Activated T-cell treated with anti-CD3 and anti-CD28 coated beads, Interleukin-2, amount 50 U/mL, for 24 hours (primary cell): ENCODE measurements at regions not wholly inside any gene's neighbourhood (a gene's known extent, or its start where the extent isn't known, plus 50 kb on each side); places are given as distances from the start of the nearest gene placed in this dataset.

Experiments used
- DNase-seq: peaks from one replicate; pipeline ENCODE4 v3.0.0-alpha.2; 2020
- H3K27ac Mint-ChIP-seq: 2 replicates; pipeline ENCODE4 v1.8.0; 2020; ENCODE audit warnings: mild to moderate bottlenecking, mixed read lengths
- H3K27me3 Mint-ChIP-seq: 2 replicates; pipeline ENCODE4 v1.8.0; 2020; ENCODE audit warnings: mixed read lengths
- H3K36me3 Mint-ChIP-seq: 2 replicates; pipeline ENCODE4 v1.8.0; 2020; ENCODE audit warnings: low read depth, mixed read lengths
- H3K4me1 Mint-ChIP-seq: 2 replicates; pipeline ENCODE4 v1.8.0; 2020; ENCODE audit warnings: low read depth, mixed read lengths
- H3K4me3 Mint-ChIP-seq: 2 replicates; pipeline ENCODE4 v1.8.0; 2020; ENCODE audit warnings: mild to moderate bottlenecking, moderate library complexity, mixed read lengths
- H3K9me3 Mint-ChIP-seq: 2 replicates; pipeline ENCODE4 v1.8.0; 2020; ENCODE audit warnings: mixed read lengths

GRCh38 chr20:5433352-5433751 is 116.6 kb upstream of the PROKR2 start:
- no peaks in the 10 kb centered on the region for H3K36me3 Mint-ChIP-seq
- H3K27me3 Mint-ChIP-seq: peaks cover 24% of the 10 kb centered on the region

GRCh38 chr20:5432030-5432429 is 115.3 kb upstream of the PROKR2 start:
- Mint-ChIP-seq H3K27ac (no peak overlapping the region), H3K4me3 (no peak overlapping the region), H3K36me3 (no peaks in the 10 kb centered on the region), H3K27me3 (peaks cover 24% of the 10 kb centered on the region), H3K9me3 (no peaks in the 10 kb centered on the region), H3K4me1 (no peaks in the 10 kb centered on the region)
- no peak for DNase-seq

More at GRCh38 chr20:5433352-5433751, 116.6 kb upstream of the PROKR2 start:
- no peaks in the 10 kb centered on the region for H3K9me3 Mint-ChIP-seq
- H3K4me1 Mint-ChIP-seq: no peaks in the 10 kb centered on the region
- no peak for DNase-seq
- no peak overlapping the region for H3K4me3 Mint-ChIP-seq
- H3K27ac Mint-ChIP-seq: no peak overlapping the region

GRCh38 chr20:5430670-5431069 is 113.9 kb upstream of the PROKR2 start:
- H3K27ac Mint-ChIP-seq: no peak overlapping the region
- H3K36me3 Mint-ChIP-seq: no peaks in the 10 kb centered on the region
- no peaks in the 10 kb centered on the region for H3K9me3 Mint-ChIP-seq
- H3K27me3 Mint-ChIP-seq: peaks cover 22% of the 10 kb centered on the region
- no peak overlapping the region for H3K4me3 Mint-ChIP-seq
- no peaks in the 10 kb centered on the region for H3K4me1 Mint-ChIP-seq
- no peak for DNase-seq

GRCh38 chr20:5426026-5426425 is 109.3 kb upstream of the PROKR2 start:
- Mint-ChIP-seq H3K4me1 (no peaks in the 10 kb centered on the region), H3K27me3 (peaks cover 40% of the 10 kb centered on the region), H3K27ac (no peak overlapping the region), H3K4me3 (no peak overlapping the region), H3K9me3 (no peaks in the 10 kb centered on the region), H3K36me3 (no peaks in the 10 kb centered on the region)
- no peak for DNase-seq

- no peaks in the 10 kb centered on the region for H3K4me1 Mint-ChIP-seq
- H3K9me3 Mint-ChIP-seq: no peaks in the 10 kb centered on the region
- H3K36me3 Mint-ChIP-seq: no peaks in the 10 kb centered on the region
- no peak overlapping the region for H3K4me3 Mint-ChIP-seq
- no peak overlapping the region for H3K27ac Mint-ChIP-seq
- no peak for DNase-seq
- peaks cover 27% of the 10 kb centered on the region for H3K27me3 Mint-ChIP-seq
Observed at GRCh38 chr20:5416086-5416485, 99.3 kb upstream of the PROKR2 start.

GRCh38 chr20:5413394-5413793 is 96.6 kb upstream of the PROKR2 start:
- Mint-ChIP-seq H3K4me1 (no peaks in the 10 kb centered on the region), H3K4me3 (no peak overlapping the region), H3K27me3 (peaks cover 34% of the 10 kb centered on the region), H3K36me3 (no peaks in the 10 kb centered on the region), H3K27ac (no peak overlapping the region), H3K9me3 (no peaks in the 10 kb centered on the region)
- no peak for DNase-seq

GRCh38 chr20:5410470-5410869 is 93.7 kb upstream of the PROKR2 start:
- H3K27me3 Mint-ChIP-seq: peaks cover 49% of the 10 kb centered on the region
- DNase-seq: no peak
- H3K36me3 Mint-ChIP-seq: no peaks in the 10 kb centered on the region
- H3K4me3 Mint-ChIP-seq: no peak overlapping the region
- peaks cover under 1% of the 10 kb centered on the region for H3K9me3 Mint-ChIP-seq
- no peak overlapping the region for H3K27ac Mint-ChIP-seq
- H3K4me1 Mint-ChIP-seq: peaks cover 4% of the 10 kb centered on the region

GRCh38 chr20:5402903-5403531 is 86.3 kb upstream of the PROKR2 start:
- Mint-ChIP-seq H3K9me3 (peaks cover 13% of the 10 kb centered on the region), H3K4me3 (no peak overlapping the region), H3K27ac (no peak overlapping the region), H3K27me3 (peaks cover 30% of the 10 kb centered on the region), H3K4me1 (peaks cover 4% of the 10 kb centered on the region), H3K36me3 (no peaks in the 10 kb centered on the region)
- DNase-seq: no peak

- no peak for DNase-seq
- no peaks in the 10 kb centered on the region for H3K36me3 Mint-ChIP-seq
- H3K4me1 Mint-ChIP-seq: no peaks in the 10 kb centered on the region
- H3K4me3 Mint-ChIP-seq: no peak overlapping the region
- H3K9me3 Mint-ChIP-seq: peaks cover 13% of the 10 kb centered on the region
- peaks cover 31% of the 10 kb centered on the region for H3K27me3 Mint-ChIP-seq
- no peak overlapping the region for H3K27ac Mint-ChIP-seq
Observed at GRCh38 chr20:5401277-5401875, 84.6 kb upstream of the PROKR2 start.

- Mint-ChIP-seq H3K27ac (no peak overlapping the region), H3K27me3 (peaks cover 28% of the 10 kb centered on the region), H3K9me3 (peaks cover 11% of the 10 kb centered on the region), H3K36me3 (no peaks in the 10 kb centered on the region), H3K4me1 (no peaks in the 10 kb centered on the region), H3K4me3 (no peak overlapping the region)
- DNase-seq: no peak
Observed at GRCh38 chr20:5400164-5400762, 83.5 kb upstream of the PROKR2 start.

- H3K4me1 Mint-ChIP-seq: no peaks in the 10 kb centered on the region
- DNase-seq: no peak
- no peak overlapping the region for H3K4me3 Mint-ChIP-seq
- peaks cover 43% of the 10 kb centered on the region for H3K27me3 Mint-ChIP-seq
- no peaks in the 10 kb centered on the region for H3K9me3 Mint-ChIP-seq
- no peaks in the 10 kb centered on the region for H3K36me3 Mint-ChIP-seq
- no peak overlapping the region for H3K27ac Mint-ChIP-seq
Observed at GRCh38 chr20:5397393-5397792, 80.6 kb upstream of the PROKR2 start.

GRCh38 chr20:5395932-5396727 is 79.4 kb upstream of the PROKR2 start:
- H3K9me3 Mint-ChIP-seq: no peaks in the 10 kb centered on the region
- no peaks in the 10 kb centered on the region for H3K4me1 Mint-ChIP-seq
- H3K27ac Mint-ChIP-seq: no peak overlapping the region
- DNase-seq: no peak
- peaks cover 44% of the 10 kb centered on the region for H3K27me3 Mint-ChIP-seq
- H3K36me3 Mint-ChIP-seq: no peaks in the 10 kb centered on the region
- no peak overlapping the region for H3K4me3 Mint-ChIP-seq

- H3K27ac Mint-ChIP-seq: no peak overlapping the region
Observed at GRCh38 chr20:5393218-5393870, 76.6 kb upstream of the PROKR2 start.

GRCh38 chr20:5390720-5391119 is 74.0 kb upstream of the PROKR2 start:
- no peak for DNase-seq
- H3K4me3 Mint-ChIP-seq: no peak overlapping the region
- H3K9me3 Mint-ChIP-seq: peaks cover 2% of the 10 kb centered on the region
- no peaks in the 10 kb centered on the region for H3K36me3 Mint-ChIP-seq
- no peaks in the 10 kb centered on the region for H3K4me1 Mint-ChIP-seq
- peaks cover 42% of the 10 kb centered on the region for H3K27me3 Mint-ChIP-seq
- no peak overlapping the region for H3K27ac Mint-ChIP-seq

More at GRCh38 chr20:5393218-5393870, 76.6 kb upstream of the PROKR2 start:
- peaks cover 42% of the 10 kb centered on the region for H3K27me3 Mint-ChIP-seq
- DNase-seq: no peak
- H3K9me3 Mint-ChIP-seq: no peaks in the 10 kb centered on the region
- H3K4me3 Mint-ChIP-seq: no peak overlapping the region
- no peaks in the 10 kb centered on the region for H3K4me1 Mint-ChIP-seq
- no peaks in the 10 kb centered on the region for H3K36me3 Mint-ChIP-seq
